ENCODE measurements at regions not wholly inside any gene's neighbourhood (a gene's known extent, or its start where the extent isn't known, plus 50 kb on each side); places are given as distances from the start of the nearest gene placed in this dataset.

- no peaks in the 10 kb centered on the region for H3K27me3 Mint-ChIP-seq (ENCODE audit: low read depth)
Observed at GRCh38 chr18:77607087-77607486, 357.4 kb downstream of the GALR1 start.

GRCh38 chr18:77608807-77609206, 359.2 kb downstream of the GALR1 start:
- Mint-ChIP-seq H3K4me1 (no peaks in the 10 kb centered on the region), H3K27me3 (ENCODE audit: low read depth) (no peaks in the 10 kb centered on the region), H3K36me3 (ENCODE audit: low read depth) (no peaks in the 10 kb centered on the region), H3K9me3 (peaks cover 4% of the 10 kb centered on the region), H3K4me3 (no peak overlapping the region), H3K27ac (ENCODE audit: unreplicated experiment) (no peak overlapping the region)
- no peak for DNase-seq (ENCODE audit: low read depth, low spot score)
- no peak for TF ChIP-seq CTCF (conservative IDR thresholded peaks at IDR 0.05)

More at GRCh38 chr18:77607087-77607486, 357.4 kb downstream of the GALR1 start:
- H3K4me3 Mint-ChIP-seq, result no peak overlapping the region
- no peaks in the 10 kb centered on the region for H3K4me1 Mint-ChIP-seq
- H3K9me3 Mint-ChIP-seq, result peaks cover 4% of the 10 kb centered on the region
- no peak overlapping the region for H3K27ac Mint-ChIP-seq (ENCODE audit: unreplicated experiment)
- no peak for DNase-seq (ENCODE audit: low read depth, low spot score)
- no peaks in the 10 kb centered on the region for H3K36me3 Mint-ChIP-seq (ENCODE audit: low read depth)
- no peak for TF ChIP-seq CTCF (conservative IDR thresholded peaks at IDR 0.05)

GRCh38 chr18:77617694-77618093, 368.0 kb downstream of the GALR1 start:
- H3K27me3 Mint-ChIP-seq (ENCODE audit: low read depth), result peaks cover 2% of the 10 kb centered on the region
- no peak for TF ChIP-seq CTCF (conservative IDR thresholded peaks at IDR 0.05)
- H3K4me1 Mint-ChIP-seq, result no peaks in the 10 kb centered on the region
- peaks cover 5% of the 10 kb centered on the region for H3K36me3 Mint-ChIP-seq (ENCODE audit: low read depth)
- H3K27ac Mint-ChIP-seq (ENCODE audit: unreplicated experiment), result no peak overlapping the region
- H3K4me3 Mint-ChIP-seq, result no peak overlapping the region
- no peak for DNase-seq (ENCODE audit: low read depth, low spot score)
- no peaks in the 10 kb centered on the region for H3K9me3 Mint-ChIP-seq

GRCh38 chr18:77619525-77619924, 369.9 kb downstream of the GALR1 start:
- H3K27me3 Mint-ChIP-seq (ENCODE audit: low read depth), result peaks cover 2% of the 10 kb centered on the region
- no peak overlapping the region for H3K4me3 Mint-ChIP-seq
- no peak for TF ChIP-seq CTCF (conservative IDR thresholded peaks at IDR 0.05)
- H3K27ac Mint-ChIP-seq (ENCODE audit: unreplicated experiment), result no peak overlapping the region
- peaks cover 5% of the 10 kb centered on the region for H3K36me3 Mint-ChIP-seq (ENCODE audit: low read depth)
- no peaks in the 10 kb centered on the region for H3K9me3 Mint-ChIP-seq
- H3K4me1 Mint-ChIP-seq, result no peaks in the 10 kb centered on the region
- DNase-seq (ENCODE audit: low read depth, low spot score), result no peak

GRCh38 chr18:77622009-77622692, 372.5 kb downstream of the GALR1 start:
- H3K27ac Mint-ChIP-seq (ENCODE audit: unreplicated experiment), result no peak overlapping the region
- H3K4me3 Mint-ChIP-seq, result no peak overlapping the region
- peaks cover 5% of the 10 kb centered on the region for H3K36me3 Mint-ChIP-seq (ENCODE audit: low read depth)
- H3K4me1 Mint-ChIP-seq, result peaks cover 7% of the 10 kb centered on the region
- H3K27me3 Mint-ChIP-seq (ENCODE audit: low read depth), result no peaks in the 10 kb centered on the region
- no peak for TF ChIP-seq CTCF (conservative IDR thresholded peaks at IDR 0.05)
- no peak for DNase-seq (ENCODE audit: low read depth, low spot score)
- no peaks in the 10 kb centered on the region for H3K9me3 Mint-ChIP-seq

Measured in neural crest cell (in vitro differentiated cells).